ENCODE measurements at regions not wholly inside any gene's neighbourhood (a gene's known extent, or its start where the extent isn't known, plus 50 kb on each side); places are given as distances from the start of the nearest gene placed in this dataset.

GRCh38 chr9:1913631-1914330 lies 101.4 kb upstream of the SMARCA2 start:
- H3K9ac ChIP-seq = no peak overlapping the region
- H3K4me1 ChIP-seq = no peaks in the 10 kb centered on the region

GRCh38 chr9:1916095-1916494 lies 99.1 kb upstream of the SMARCA2 start:
- Histone ChIP-seq H3K9me3 (0 out of 2 replicates have a peak, but pooled peaks cover 7% of the 10 kb centered on the region), H4K20me1 (no peaks in the 10 kb centered on the region), H3K4me3 (no peak overlapping the region), H3K9ac (no peak overlapping the region), H3K4me2 (no peak overlapping the region), H3K4me1 (no peaks in the 10 kb centered on the region), H3K27me3 (no peaks in the 10 kb centered on the region), H3K27ac (no peak overlapping the region), H3K36me3 (no peaks in the 10 kb centered on the region)
- TF ChIP-seq Cebpa-rat (IDR thresholded peaks at IDR 0.05) = no peak

More at GRCh38 chr9:1913631-1914330, 101.4 kb upstream of the SMARCA2 start:
- Histone ChIP-seq H3K9me3 (0 out of 2 replicates have a peak, but pooled peaks cover 7% of the 10 kb centered on the region), H3K4me2 (no peak overlapping the region), H3K27me3 (no peaks in the 10 kb centered on the region), H3K36me3 (no peaks in the 10 kb centered on the region), H3K4me3 (no peak overlapping the region), H3K27ac (no peak overlapping the region), H4K20me1 (no peaks in the 10 kb centered on the region)
- TF ChIP-seq Cebpa-rat (IDR thresholded peaks at IDR 0.05) = no peak

- no peaks in the 10 kb centered on the region for H4K20me1 ChIP-seq
- no peaks in the 10 kb centered on the region for H3K36me3 ChIP-seq
- H3K9ac ChIP-seq = no peak overlapping the region
- no peak for TF ChIP-seq Cebpa-rat (IDR thresholded peaks at IDR 0.05)
- no peak overlapping the region for H3K4me2 ChIP-seq
- H3K9me3 ChIP-seq = 0 out of 2 replicates have a peak, but pooled peaks cover 7% of the 10 kb centered on the region
- no peak overlapping the region for H3K4me3 ChIP-seq
- no peaks in the 10 kb centered on the region for H3K27me3 ChIP-seq
- H3K4me1 ChIP-seq = no peaks in the 10 kb centered on the region
- no peak overlapping the region for H3K27ac ChIP-seq
Observed at GRCh38 chr9:1916655-1917054, 98.5 kb upstream of the SMARCA2 start.

DNA sequence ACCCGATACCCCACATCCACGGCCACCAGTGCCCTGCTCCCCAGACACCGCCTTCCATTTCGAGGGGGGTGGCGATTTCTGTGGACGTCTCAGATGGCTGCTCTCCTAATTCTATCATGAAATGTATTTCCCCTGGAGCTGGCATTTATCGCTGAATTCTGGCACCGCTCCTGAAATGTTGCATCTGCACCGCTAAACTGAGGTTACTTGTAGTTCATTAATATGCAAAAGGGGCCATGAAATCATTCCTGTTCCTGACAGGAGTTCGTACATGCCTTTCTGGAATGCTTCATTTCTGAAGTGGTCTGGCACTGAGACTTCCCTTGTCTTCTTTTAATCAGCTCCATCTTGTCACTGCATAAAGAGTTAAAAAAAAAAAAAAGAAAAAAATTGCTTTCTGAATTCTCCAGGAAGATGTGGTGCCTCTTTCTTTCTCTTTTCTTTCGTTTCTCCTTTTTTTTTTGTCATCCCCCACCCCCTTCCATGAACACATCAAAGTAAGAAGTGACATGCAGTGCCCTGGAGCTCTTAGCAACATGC lies 97.7 kb upstream of the SMARCA2 start:
- no peaks in the 10 kb centered on the region for H3K36me3 ChIP-seq
- no peak overlapping the region for H3K4me2 ChIP-seq
- TF ChIP-seq Cebpa-rat (IDR thresholded peaks at IDR 0.05) = no peak

GRCh38 chr9:1918108-1918507 lies 97.0 kb upstream of the SMARCA2 start:
- no peaks in the 10 kb centered on the region for H3K9me3 ChIP-seq

More for the DNA sequence above, 97.7 kb upstream of the SMARCA2 start:
- H3K4me1 ChIP-seq = no peaks in the 10 kb centered on the region
- 0 out of 2 replicates have a peak, but pooled peaks cover 3% of the 10 kb centered on the region for H3K9me3 ChIP-seq
- no peaks in the 10 kb centered on the region for H4K20me1 ChIP-seq
- no peak overlapping the region for H3K27ac ChIP-seq
- no peak overlapping the region for H3K4me3 ChIP-seq
- H3K27me3 ChIP-seq = no peaks in the 10 kb centered on the region
- no peak overlapping the region for H3K9ac ChIP-seq

DNA sequence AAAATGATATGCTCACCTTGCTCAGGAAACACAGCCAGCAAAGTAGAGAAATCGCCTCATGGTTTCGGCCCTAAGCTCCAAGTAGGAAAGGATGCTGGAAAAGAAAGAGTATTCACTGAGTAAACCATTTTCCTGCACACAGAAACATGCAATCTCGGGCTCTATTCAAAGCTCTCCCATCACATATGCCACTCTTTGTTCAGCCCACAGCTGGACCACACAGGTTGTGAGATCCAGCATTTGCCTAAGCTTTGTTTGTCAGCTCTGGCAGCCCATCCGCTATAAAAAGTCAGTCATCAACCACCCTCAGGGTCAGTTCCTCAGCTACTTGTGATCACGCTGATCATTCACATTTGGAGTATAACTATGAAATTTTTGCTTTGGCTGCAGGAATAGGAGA lies 96.5 kb upstream of the SMARCA2 start:
- Histone ChIP-seq H3K27ac (no peak overlapping the region), H4K20me1 (no peaks in the 10 kb centered on the region), H3K4me2 (no peak overlapping the region), H3K9ac (no peak overlapping the region), H3K4me1 (no peaks in the 10 kb centered on the region), H3K27me3 (no peaks in the 10 kb centered on the region), H3K9me3 (no peaks in the 10 kb centered on the region), H3K4me3 (no peak overlapping the region), H3K36me3 (no peaks in the 10 kb centered on the region)
- no peak for TF ChIP-seq Cebpa-rat (IDR thresholded peaks at IDR 0.05)

More at GRCh38 chr9:1918108-1918507, 97.0 kb upstream of the SMARCA2 start:
- no peaks in the 10 kb centered on the region for H3K4me1 ChIP-seq
- H4K20me1 ChIP-seq = no peaks in the 10 kb centered on the region
- H3K27ac ChIP-seq = no peak overlapping the region
- H3K27me3 ChIP-seq = no peaks in the 10 kb centered on the region
- no peak for TF ChIP-seq Cebpa-rat (IDR thresholded peaks at IDR 0.05)
- H3K9ac ChIP-seq = no peak overlapping the region
- H3K36me3 ChIP-seq = no peaks in the 10 kb centered on the region
- H3K4me2 ChIP-seq = no peak overlapping the region
- H3K4me3 ChIP-seq = no peak overlapping the region

DNA sequence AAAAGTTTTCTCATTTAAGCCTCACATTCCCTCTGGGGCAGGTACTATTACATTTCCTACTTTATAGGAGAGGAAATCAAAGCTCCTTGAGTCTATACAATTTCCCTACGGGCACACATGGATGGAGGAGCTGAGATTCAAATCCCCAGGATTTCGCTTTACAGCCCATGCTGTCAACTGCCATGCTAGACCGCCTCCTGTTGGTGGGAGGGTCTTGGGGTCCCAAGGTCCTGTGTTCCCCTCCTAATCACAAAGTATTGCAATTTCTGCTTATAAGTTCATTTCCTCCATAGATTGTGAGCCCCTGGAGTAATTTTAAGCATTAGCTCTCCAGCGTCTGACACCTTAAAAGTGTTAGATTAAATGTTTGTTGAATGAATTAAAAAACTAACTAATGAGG lies 95.9 kb upstream of the SMARCA2 start:
- H3K27me3 ChIP-seq = no peaks in the 10 kb centered on the region
- no peak overlapping the region for H3K9ac ChIP-seq
- H3K4me1 ChIP-seq = no peaks in the 10 kb centered on the region
- no peak overlapping the region for H3K4me3 ChIP-seq
- no peaks in the 10 kb centered on the region for H4K20me1 ChIP-seq
- TF ChIP-seq Cebpa-rat (IDR thresholded peaks at IDR 0.05) = no peak
- no peaks in the 10 kb centered on the region for H3K36me3 ChIP-seq
- H3K4me2 ChIP-seq = no peak overlapping the region
- no peak overlapping the region for H3K27ac ChIP-seq
- no peaks in the 10 kb centered on the region for H3K9me3 ChIP-seq

- H3K27me3 ChIP-seq = no peaks in the 10 kb centered on the region
- no peak overlapping the region for H3K27ac ChIP-seq
- no peak overlapping the region for H3K4me2 ChIP-seq
- H3K9ac ChIP-seq = no peak overlapping the region
- no peak for TF ChIP-seq Cebpa-rat (IDR thresholded peaks at IDR 0.05)
- no peaks in the 10 kb centered on the region for H3K4me1 ChIP-seq
- H3K36me3 ChIP-seq = no peaks in the 10 kb centered on the region
- no peaks in the 10 kb centered on the region for H4K20me1 ChIP-seq
- no peaks in the 10 kb centered on the region for H3K9me3 ChIP-seq
- no peak overlapping the region for H3K4me3 ChIP-seq
Observed at GRCh38 chr9:1920386-1920785, 94.8 kb upstream of the SMARCA2 start.

DNA sequence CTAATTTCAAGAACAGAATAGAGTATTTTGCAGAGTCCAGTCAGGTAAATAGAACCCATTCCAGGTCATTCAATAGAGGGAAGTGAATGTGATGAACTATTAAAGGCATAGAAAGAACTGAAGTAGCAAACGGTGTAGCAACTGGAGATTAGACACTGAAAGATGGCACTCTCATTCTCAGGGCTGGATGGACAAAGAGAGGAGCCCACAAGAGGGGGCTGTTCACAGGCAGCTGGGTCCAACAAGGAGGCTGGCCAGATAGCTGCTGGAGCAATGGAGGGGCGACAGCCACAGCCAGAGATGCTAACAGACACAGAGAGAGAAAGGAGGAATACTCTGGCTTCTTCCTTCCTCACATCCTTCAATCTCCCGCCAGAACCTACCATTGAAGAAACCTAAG lies 93.1 kb upstream of the SMARCA2 start:
- H3K9me3 ChIP-seq = no peaks in the 10 kb centered on the region
- no peaks in the 10 kb centered on the region for H3K27me3 ChIP-seq
- no peaks in the 10 kb centered on the region for H3K36me3 ChIP-seq
- no peak overlapping the region for H3K4me2 ChIP-seq
- no peaks in the 10 kb centered on the region for H3K4me1 ChIP-seq
- H3K4me3 ChIP-seq = no peak overlapping the region
- H4K20me1 ChIP-seq = no peaks in the 10 kb centered on the region
- H3K27ac ChIP-seq = no peak overlapping the region
- no peak for TF ChIP-seq Cebpa-rat (IDR thresholded peaks at IDR 0.05)
- H3K9ac ChIP-seq = no peak overlapping the region

DNA sequence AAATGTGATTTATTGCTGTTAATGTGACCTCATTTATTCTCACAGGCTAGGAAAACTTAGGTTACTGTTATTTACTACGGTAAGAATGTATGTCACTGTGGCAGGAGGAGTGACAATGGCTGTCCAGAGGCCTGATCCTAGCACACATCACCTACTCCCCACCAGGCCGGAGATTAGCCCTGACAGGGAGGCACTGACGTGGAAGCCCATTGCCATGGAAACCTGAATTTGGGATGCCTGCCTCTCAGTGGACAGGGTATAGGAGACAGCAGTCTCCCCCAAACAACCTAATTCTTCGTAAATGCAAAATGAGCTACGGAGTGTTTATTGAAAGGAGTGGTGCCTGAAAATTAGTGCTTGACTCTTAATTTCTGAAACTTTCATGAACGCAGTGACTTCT lies 87.6 kb upstream of the SMARCA2 start:
- Histone ChIP-seq H3K9me3 (no peaks in the 10 kb centered on the region), H4K20me1 (no peaks in the 10 kb centered on the region), H3K36me3 (no peaks in the 10 kb centered on the region), H3K4me2 (no peak overlapping the region), H3K4me1 (no peaks in the 10 kb centered on the region), H3K4me3 (no peak overlapping the region), H3K27me3 (no peaks in the 10 kb centered on the region), H3K9ac (no peak overlapping the region), H3K27ac (no peak overlapping the region)
- no peak for TF ChIP-seq Cebpa-rat (IDR thresholded peaks at IDR 0.05)
